Effector memory CD4-positive, alpha-beta T cell (primary cell): ENCODE measurements at regions not wholly inside any gene's neighbourhood (a gene's known extent, or its start where the extent isn't known, plus 50 kb on each side); places are given as distances from the start of the nearest gene placed in this dataset.
"Not testable (repeated sequence)": the region's sequence is repeated elsewhere in the genome, so short reads cannot be mapped to it uniquely, and the experiment has no call there.

Experiments
- DNase-seq, 3 donors: peaks; one replicate each; pipeline ENCODE4 v3.0.0-alpha.2; 2020
- H3K27ac ChIP-seq: 2 replicates; pipeline ENCODE4 v1.7.0; 2013; ENCODE audit warnings: mild to moderate bottlenecking, low read length, moderate library complexity; ENCODE audit not compliant: insufficient read depth, poor library complexity, severe bottlenecking
- H3K27me3 ChIP-seq: replicated peaks from 2 replicates; pipeline ENCODE4 v1.7.0; 2013; ENCODE audit warnings: mild to moderate bottlenecking, low read length; ENCODE audit not compliant: insufficient read depth, control insufficient read depth, poor library complexity, severe bottlenecking
- H3K36me3 ChIP-seq: 2 replicates; pipeline ENCODE4 v1.7.0; 2013; ENCODE audit warnings: mild to moderate bottlenecking, low read length, moderate library complexity; ENCODE audit not compliant: control insufficient read depth, insufficient read depth
- H3K4me1 ChIP-seq: 2 replicates; pipeline ENCODE4 v1.7.0; 2013; ENCODE audit warnings: low read length, mild to moderate bottlenecking; ENCODE audit not compliant: control insufficient read depth, insufficient read depth, poor library complexity, severe bottlenecking
- H3K4me3 ChIP-seq: 2 replicates; pipeline ENCODE4 v1.7.0; 2013; ENCODE audit warnings: low read length, low read depth, mild to moderate bottlenecking; ENCODE audit not compliant: insufficient read depth, poor library complexity, severe bottlenecking
- H3K9me3 ChIP-seq: 2 replicates; pipeline ENCODE4 v1.7.0; 2013; ENCODE audit warnings: mild to moderate bottlenecking, low read length, moderate library complexity; ENCODE audit not compliant: control insufficient read depth

GRCh38 chr7:66455432-66455831 is 173.2 kb upstream of the KCTD7 start:
- H3K9me3 ChIP-seq, H3K27ac ChIP-seq, H3K36me3 ChIP-seq, H3K4me1 ChIP-seq, H3K27me3 ChIP-seq, H3K4me3 ChIP-seq, DNase-seq: not testable (repeated sequence)

- H3K27me3 ChIP-seq, H3K36me3 ChIP-seq, H3K9me3 ChIP-seq, H3K4me1 ChIP-seq, H3K27ac ChIP-seq, DNase-seq, H3K4me3 ChIP-seq: not testable (repeated sequence)
Observed at GRCh38 chr7:66456431-66456830, 172.2 kb upstream of the KCTD7 start.

DNA sequence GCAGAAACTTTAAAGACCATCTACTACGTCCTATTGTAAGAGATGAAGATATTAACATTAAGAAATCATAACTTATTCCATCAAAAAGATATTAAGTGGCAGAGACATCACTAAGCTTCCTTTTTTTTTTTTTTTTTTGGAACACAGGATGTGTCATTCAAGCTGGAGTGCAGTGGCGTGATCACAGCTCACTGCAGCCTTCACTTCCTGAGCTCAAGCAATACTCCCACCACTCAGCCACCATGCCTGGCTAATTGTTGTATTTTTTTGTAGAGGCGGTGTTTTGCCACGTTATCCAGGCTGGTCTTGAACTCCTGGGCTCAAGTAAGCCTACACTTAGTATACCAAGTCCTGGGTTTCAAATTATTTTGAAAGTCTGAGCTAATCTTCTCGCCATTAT is 169.7 kb upstream of the KCTD7 start:
- not testable (repeated sequence) for H3K27me3 ChIP-seq, H3K4me1 ChIP-seq, H3K4me3 ChIP-seq, H3K9me3 ChIP-seq, H3K27ac ChIP-seq, DNase-seq, H3K36me3 ChIP-seq

GRCh38 chr7:66459783-66460413 is 168.8 kb upstream of the KCTD7 start:
- H3K9me3 ChIP-seq, H3K4me3 ChIP-seq, DNase-seq, H3K27me3 ChIP-seq, H3K4me1 ChIP-seq, H3K27ac ChIP-seq, H3K36me3 ChIP-seq: not testable (repeated sequence)

- no peaks in the 10 kb centered on the region for H3K4me1 ChIP-seq
- no peak overlapping the region for H3K27ac ChIP-seq
- DNase-seq: no peak
Observed at GRCh38 chr7:66460921-66461361, 167.7 kb upstream of the KCTD7 start.

DNA sequence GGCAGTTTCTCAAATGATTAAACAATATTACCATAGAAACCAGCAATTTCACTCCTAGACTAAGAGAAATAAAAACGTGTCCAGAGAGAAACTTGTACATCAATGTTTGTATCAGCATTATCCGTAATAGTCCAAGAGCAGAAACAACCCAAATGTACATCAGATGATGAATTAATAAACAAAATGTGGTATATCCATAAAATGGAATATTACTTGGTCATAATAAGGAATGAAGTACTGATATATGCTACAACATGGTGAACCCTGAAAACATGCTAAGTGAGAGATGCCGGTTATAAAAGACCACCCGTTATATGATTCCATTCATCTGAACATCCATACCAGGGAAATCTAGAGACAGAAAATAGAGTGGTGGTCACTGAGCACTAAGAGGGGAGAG is 167.3 kb upstream of the KCTD7 start:
- DNase-seq, H3K4me1 ChIP-seq, H3K9me3 ChIP-seq, H3K4me3 ChIP-seq, H3K27ac ChIP-seq, H3K27me3 ChIP-seq, H3K36me3 ChIP-seq: not testable (repeated sequence)

More at GRCh38 chr7:66460921-66461361, 167.7 kb upstream of the KCTD7 start:
- no peak overlapping the region for H3K4me3 ChIP-seq
- no peaks in the 10 kb centered on the region for H3K27me3 ChIP-seq
- no peaks in the 10 kb centered on the region for H3K36me3 ChIP-seq
- H3K9me3 ChIP-seq: no peaks in the 10 kb centered on the region

- H3K27me3 ChIP-seq, H3K27ac ChIP-seq, H3K4me3 ChIP-seq, H3K9me3 ChIP-seq, DNase-seq, H3K4me1 ChIP-seq, H3K36me3 ChIP-seq: not testable (repeated sequence)
Observed at GRCh38 chr7:66462831-66463230, 165.8 kb upstream of the KCTD7 start.

DNA sequence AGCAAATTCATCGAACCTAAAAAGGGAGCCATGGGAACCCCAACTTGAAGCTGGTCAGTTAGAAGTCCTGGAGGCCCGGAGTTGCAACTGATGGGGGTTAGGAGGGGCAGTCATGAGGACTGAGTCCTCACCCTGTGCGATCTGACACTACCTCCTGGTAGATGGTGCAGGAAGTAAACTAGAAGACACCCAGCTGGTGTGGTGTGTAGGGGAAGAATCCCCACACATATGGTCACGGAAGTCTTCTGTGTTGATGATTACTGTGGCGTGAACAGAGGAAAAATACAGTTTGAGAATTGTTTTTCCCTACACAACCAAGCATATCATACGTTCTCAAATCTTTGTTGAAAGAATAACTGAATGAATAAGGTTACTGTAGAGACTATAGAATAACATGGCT is 164.6 kb upstream of the KCTD7 start:
- no peak overlapping the region for H3K27ac ChIP-seq
- no peak for DNase-seq

DNA sequence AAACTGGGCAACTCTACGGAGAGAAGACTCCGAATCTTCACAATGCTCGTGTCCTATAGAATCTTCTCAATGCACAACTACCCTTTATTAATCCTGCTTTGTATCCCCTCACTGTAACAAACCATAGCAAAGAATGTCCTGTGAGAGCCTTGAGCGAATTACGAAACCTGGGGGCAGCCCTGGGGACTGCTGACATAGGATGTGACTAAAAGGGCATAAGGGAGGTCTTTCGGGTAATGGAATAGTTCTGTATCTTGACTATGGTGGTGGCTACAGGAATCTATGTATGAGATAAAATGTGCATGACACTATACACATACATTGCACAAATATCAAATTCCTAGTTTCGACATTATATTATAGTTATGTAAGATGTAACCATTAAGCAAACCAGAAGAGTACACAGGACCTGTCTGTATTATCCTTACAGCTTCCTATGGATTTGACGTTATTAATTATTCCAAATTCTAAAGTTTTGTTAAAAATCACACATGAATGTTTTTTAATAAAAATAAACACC is 162.5 kb upstream of the KCTD7 start:
- Histone ChIP-seq H3K4me3 (no peak overlapping the region), H3K27me3 (no peaks in the 10 kb centered on the region), H3K27ac (no peak overlapping the region), H3K36me3 (no peaks in the 10 kb centered on the region), H3K9me3 (no peaks in the 10 kb centered on the region), H3K4me1 (no peaks in the 10 kb centered on the region)
- DNase-seq: no peak

More for the DNA sequence above, 164.6 kb upstream of the KCTD7 start:
- Histone ChIP-seq H3K27me3 (no peaks in the 10 kb centered on the region), H3K9me3 (no peaks in the 10 kb centered on the region), H3K4me1 (no peaks in the 10 kb centered on the region), H3K4me3 (no peak overlapping the region), H3K36me3 (no peaks in the 10 kb centered on the region)

GRCh38 chr7:66467887-66468286 is 160.8 kb upstream of the KCTD7 start:
- no peaks in the 10 kb centered on the region for H3K4me1 ChIP-seq
- H3K9me3 ChIP-seq: no peaks in the 10 kb centered on the region

More at GRCh38 chr7:66467887-66468286, 160.8 kb upstream of the KCTD7 start:
- H3K36me3 ChIP-seq: no peaks in the 10 kb centered on the region
- no peak for DNase-seq
- no peak overlapping the region for H3K27ac ChIP-seq
- H3K4me3 ChIP-seq: no peak overlapping the region
- no peaks in the 10 kb centered on the region for H3K27me3 ChIP-seq
